ENCODE measurements at regions not wholly inside any gene's neighbourhood (a gene's known extent, or its start where the extent isn't known, plus 50 kb on each side); places are given as distances from the start of the nearest gene placed in this dataset.

- Histone ChIP-seq H3K4ac (ENCODE audit: low read depth, low read length) (no peak overlapping the region), H3K18ac (ENCODE audit: insufficient read length, low read depth, low read length) (no peak overlapping the region), H3K9me3 (ENCODE audit: control insufficient read depth, low read depth, low read length) (no peaks in the 10 kb centered on the region), H4K8ac (replicated peaks; ENCODE audit: insufficient read length, low read depth, low read length) (no peak overlapping the region), H3K9ac (ENCODE audit: extremely low read depth, insufficient read length, low read length) (no peak overlapping the region), H3K56ac (ENCODE audit: insufficient read length, low read depth, low read length) (no peak overlapping the region), H3K4me2 (ENCODE audit: insufficient read depth, insufficient read length, low read length) (no peak overlapping the region), H3K79me1 (ENCODE audit: insufficient read depth, low read depth, low read length, poor library complexity, severe bottlenecking) (no peaks in the 10 kb centered on the region), H3K27me3 (ENCODE audit: insufficient read depth, low read length) (no peaks in the 10 kb centered on the region), H4K20me1 (ENCODE audit: control insufficient read depth, insufficient read depth, insufficient read length) (no peaks in the 10 kb centered on the region), H2BK120ac (ENCODE audit: low read depth, low read length, poor library complexity, severe bottlenecking) (no peak overlapping the region), H2BK12ac (ENCODE audit: insufficient read length, low read depth, low read length) (no peak overlapping the region), H3K4me1 (ENCODE audit: insufficient read depth, low read length) (no peaks in the 10 kb centered on the region), H3K14ac (ENCODE audit: insufficient read depth, low read length) (no peak overlapping the region), H2AFZ (ENCODE audit: low read length) (no peak overlapping the region), H4K5ac (ENCODE audit: insufficient read length, low read depth, low read length) (no peak overlapping the region), H3K79me2 (ENCODE audit: insufficient read depth, low read length) (no peaks in the 10 kb centered on the region), H2BK20ac (ENCODE audit: low read depth, low read length, poor library complexity, severe bottlenecking) (no peak overlapping the region), H3K23me2 (ENCODE audit: insufficient read length, low read depth, low read length, poor library complexity, severe bottlenecking) (no peaks in the 10 kb centered on the region), H2BK15ac (ENCODE audit: low read depth, low read length) (no peak overlapping the region), H3T11ph (ENCODE audit: low read length) (no peak overlapping the region), H2AK5ac (ENCODE audit: insufficient read length, low read length) (no peak overlapping the region), H3K27ac (ENCODE audit: insufficient read length, low read depth, low read length) (no peak overlapping the region), H3K23ac (ENCODE audit: insufficient read length, low read depth, low read length) (no peak overlapping the region), H2BK5ac (ENCODE audit: insufficient read length, low read length) (no peak overlapping the region), H4K91ac (ENCODE audit: insufficient read length, low read depth, low read length) (no peak overlapping the region)
- H3K27ac Mint-ChIP-seq = no peak overlapping the region
- no peaks in the 10 kb centered on the region; the same call in 1 of the 2 replicates for H3K27me3 Mint-ChIP-seq (ENCODE audit: low read depth)
- peaks cover 0 to 2% of the 10 kb centered on the region in 2 experiments; a peak in 2 of 5 replicates for H3K9me3 Mint-ChIP-seq
- TF ChIP-seq CTCF (conservative IDR thresholded peaks at IDR 0.05) = no peak
- no peak overlapping the region for H3K4me3 Mint-ChIP-seq
- no peak for DNase-seq
- WGBS (ENCODE audit: extremely low coverage, insufficient read length, low lambda C conversion rate) = no CpG with 5 or more reads among the region's 2 CpGs
- H3K36me3 Mint-ChIP-seq (ENCODE audit: insufficient read depth in 1 of 3, low read depth in 3 of 3) = no peaks in the 10 kb centered on the region
- H3K4me1 Mint-ChIP-seq = no peaks in the 10 kb centered on the region
Measured at GRCh38 chr18:73927496-73927895, 220.1 kb downstream of the FBXO15 start.

Measured in H9 (cell line).